ENCODE measurements at regions not wholly inside any gene's neighbourhood (a gene's known extent, or its start where the extent isn't known, plus 50 kb on each side); places are given as distances from the start of the nearest gene placed in this dataset.
A peak's percentile ranks its signal among the peaks of the same experiment; 100 is the strongest.

GRCh38 chr3:104974316-104974715, 392.4 kb upstream of the ALCAM start:
- WGBS, 4 donors: 69 to 79% (median 78%) methylated on average over 5 of the region's 5 CpGs
- no peak overlapping the region for H3K4me3 ChIP-seq
- H3K4me1 ChIP-seq (replicated peaks in 1 of 2): no peaks in the 10 kb centered on the region
- no peak for DNase-seq
- no peak for TF ChIP-seq POLR2A (IDR thresholded peaks at IDR 0.05)
- no peak for TF ChIP-seq CTCF (IDR thresholded peaks at IDR 0.05)
- no peaks in the 10 kb centered on the region for H3K9me3 ChIP-seq (replicated peaks in 1 of 3)
- intact Hi-C loops (cut with DNase I): no loop called here
- H3K27me3 ChIP-seq: no peaks in the 10 kb centered on the region
- H3K27ac ChIP-seq: no peak overlapping the region
- H3K36me3 ChIP-seq (replicated peaks in 1 of 2): no peaks in the 10 kb centered on the region

- intact Hi-C loops (cut with DNase I): no loop called here
- no peak for TF ChIP-seq CTCF (IDR thresholded peaks at IDR 0.05)
- TF ChIP-seq POLR2A (IDR thresholded peaks at IDR 0.05): no peak
- H3K27me3 ChIP-seq: no peaks in the 10 kb centered on the region
- whole genome bisulfite sequencing, 4 donors: 86 to 93% (median 89%) methylated on average over 3 of the region's 3 CpGs
- no peak overlapping the region for H3K4me3 ChIP-seq
- H3K4me1 ChIP-seq (replicated peaks in 1 of 2): no peaks in the 10 kb centered on the region
- no peak overlapping the region for H3K27ac ChIP-seq
- no peak for DNase-seq
- H3K9me3 ChIP-seq (replicated peaks in 1 of 3): no peaks in the 10 kb centered on the region
- no peaks in the 10 kb centered on the region for H3K36me3 ChIP-seq (replicated peaks in 1 of 2)
Observed at GRCh38 chr3:104977719-104978118, 389.0 kb upstream of the ALCAM start.

GRCh38 chr3:104982130-104982529, 384.6 kb upstream of the ALCAM start:
- Histone ChIP-seq H3K27me3 (no peaks in the 10 kb centered on the region), H3K9me3 (replicated peaks in 1 of 3) (no peaks in the 10 kb centered on the region), H3K36me3 (replicated peaks in 1 of 2) (no peaks in the 10 kb centered on the region), H3K4me1 (replicated peaks in 1 of 2) (no peaks in the 10 kb centered on the region), H3K4me3 (no peak overlapping the region), H3K27ac (no peak overlapping the region)
- intact Hi-C loops (cut with DNase I): no loop called here
- DNase-seq: no peak
- TF ChIP-seq POLR2A (IDR thresholded peaks at IDR 0.05) (no peak), CTCF (IDR thresholded peaks at IDR 0.05) (no peak)
- WGBS, 4 donors: 94 to 100% (median 95%) methylated on average over 1 of the region's 1 CpG

- no peaks in the 10 kb centered on the region for H3K4me1 ChIP-seq (replicated peaks in 1 of 2)
- WGBS, 4 donors: 71 to 86% (median 74%) methylated on average over 2 of the region's 2 CpGs
- intact Hi-C loops (cut with DNase I): no loop called here
Observed at GRCh38 chr3:104987859-104988258, 378.9 kb upstream of the ALCAM start.

More at GRCh38 chr3:104987859-104988258, 378.9 kb upstream of the ALCAM start:
- DNase-seq: no peak
- Histone ChIP-seq H3K27me3 (no peaks in the 10 kb centered on the region), H3K27ac (no peak overlapping the region), H3K9me3 (replicated peaks in 1 of 3) (no peaks in the 10 kb centered on the region), H3K36me3 (replicated peaks in 1 of 2) (no peaks in the 10 kb centered on the region), H3K4me3 (no peak overlapping the region)
- TF ChIP-seq POLR2A (IDR thresholded peaks at IDR 0.05) (no peak), CTCF (IDR thresholded peaks at IDR 0.05) (peak in 1 of 6 experiments; percentile 14)
